Kidney (tissue), 13 donors: ENCODE measurements at regions not wholly inside any gene's neighbourhood (a gene's known extent, or its start where the extent isn't known, plus 50 kb on each side); places are given as distances from the start of the nearest gene placed in this dataset.

Experiments used
- DNase-seq, 5 donors: peaks; one replicate each; pipeline ENCODE4 v3.0.0-alpha.2; 2013 to 2020
- FAIRE-seq: peaks from 2 replicates; lab custom pipeline; 2012; peaks lifted over from hg19 to GRCh38; lab: Jason Lieb, UNC
- H3K27ac ChIP-seq, 2 donors: one replicate each; pipeline ENCODE4 v1.7.0; 2013; ENCODE audit warnings: low read depth in 2 of 2, low read length in 2 of 2, inconsistent platforms in 1 of 2
- H3K27me3 ChIP-seq: one replicate; pipeline ENCODE4 v1.7.1; 2013; ENCODE audit warnings: low read length, inconsistent platforms; ENCODE audit not compliant: control insufficient read depth, insufficient read depth
- H3K36me3 ChIP-seq, 3 donors: one replicate each; pipeline versions ENCODE4 v1.7.0 to v1.7.1; 2013; ENCODE audit warnings: low read length in 3 of 3, control low read depth in 1 of 3, inconsistent platforms in 1 of 3; ENCODE audit not compliant: insufficient read depth in 3 of 3, control insufficient read depth in 2 of 3
- H3K4me1 ChIP-seq, 3 donors: one replicate each; pipeline versions ENCODE4 v1.7.0 to v1.7.1; 2013; ENCODE audit warnings: low read length in 3 of 3, inconsistent platforms in 1 of 3, low read depth in 1 of 3; ENCODE audit not compliant: control insufficient read depth in 2 of 3, insufficient read depth in 2 of 3
- H3K4me3 ChIP-seq, 3 donors: one replicate each; pipeline versions ENCODE4 v1.7.0 to v1.8.1; 2013; ENCODE audit warnings: low read length in 3 of 3, control low read depth in 1 of 3, inconsistent platforms in 1 of 3
- H3K9ac ChIP-seq, 3 donors: one replicate each; pipeline versions ENCODE4 v1.7.0 to v1.7.1; 2013; ENCODE audit warnings: low read length in 3 of 3, control low read depth in 1 of 3, inconsistent platforms in 1 of 3
- H3K9me3 ChIP-seq, 3 donors: one replicate each; pipeline versions ENCODE4 v1.7.0 to v1.7.1; 2013; ENCODE audit warnings: low read length in 3 of 3, control low read depth in 1 of 3, inconsistent platforms in 1 of 3; ENCODE audit not compliant: control insufficient read depth in 2 of 3, insufficient read depth in 1 of 3
- CTCF ChIP-seq: IDR thresholded peaks from 3 replicates; pipeline ENCODE4 v1.5.1; 2012; ENCODE audit warnings: mild to moderate bottlenecking, moderate library complexity, borderline replicate concordance; ENCODE audit not compliant: insufficient read depth; ENCODE audit errors: extremely low read depth
- intact Hi-C: fragments of 100-400 bp; cut with DNase I; formaldehyde crosslinking; loops from one replicate; pipeline ENCODE4 v1.11.1; 2022
- donor health status: control.
- donor health status: control.
- donor health status: control.
- donor health status: control.
- donor health status: control.
- donor health status: DM: yes; HTN: yes; CAD: no.
- donor health status: Normal renal cell carcinoma (clear cell type).

GRCh38 chr14:65803885-65804284, 391.4 kb downstream of the FUT8 start:
- Histone ChIP-seq H3K9me3 (peaks cover 0 to 10% (median under 1%) of the 10 kb centered on the region in 3 donors), H3K9ac (no peak overlapping the region), H3K4me3 (no peak overlapping the region), H3K36me3 (no peaks in the 10 kb centered on the region), H3K27ac (no peak overlapping the region), H3K4me1 (no peaks in the 10 kb centered on the region), H3K27me3 (no peaks in the 10 kb centered on the region)
- intact Hi-C loops: no loop called here
- no peak for DNase-seq
- no peak for FAIRE-seq
- no peak for TF ChIP-seq CTCF

GRCh38 chr14:65804439-65805112, 392.0 kb downstream of the FUT8 start:
- no peaks in the 10 kb centered on the region for H3K27me3 ChIP-seq
- FAIRE-seq: no peak
- intact Hi-C loops: no loop called here
- no peaks in the 10 kb centered on the region for H3K4me1 ChIP-seq
- no peaks in the 10 kb centered on the region for H3K36me3 ChIP-seq
- no peak for DNase-seq
- H3K4me3 ChIP-seq: no peak overlapping the region
- peaks cover 0 to 13% (median 2%) of the 10 kb centered on the region in 3 donors for H3K9me3 ChIP-seq
- H3K27ac ChIP-seq: no peak overlapping the region
- no peak for TF ChIP-seq CTCF
- no peak overlapping the region for H3K9ac ChIP-seq

- no peak for TF ChIP-seq CTCF
- Histone ChIP-seq H3K36me3 (no peaks in the 10 kb centered on the region), H3K4me3 (no peak overlapping the region), H3K27me3 (no peaks in the 10 kb centered on the region), H3K9me3 (peaks cover 0 to 13% (median 2%) of the 10 kb centered on the region in 3 donors), H3K4me1 (no peaks in the 10 kb centered on the region), H3K27ac (no peak overlapping the region), H3K9ac (no peak overlapping the region)
- no peak for DNase-seq
- no peak for FAIRE-seq
- intact Hi-C loops: no loop called here
These were observed 392.6 kb downstream of the FUT8 start for GRCh38 chr14:65805113-65805473.

- no peak for DNase-seq
- no peak overlapping the region for H3K4me3 ChIP-seq
- H3K27me3 ChIP-seq: no peaks in the 10 kb centered on the region
- no peak for FAIRE-seq
- H3K4me1 ChIP-seq: no peaks in the 10 kb centered on the region
- intact Hi-C loops: no loop called here
- H3K9me3 ChIP-seq: peaks cover 0 to 13% (median 2%) of the 10 kb centered on the region in 3 donors
- H3K9ac ChIP-seq: no peak overlapping the region
- H3K27ac ChIP-seq: no peak overlapping the region
- no peaks in the 10 kb centered on the region for H3K36me3 ChIP-seq
- no peak for TF ChIP-seq CTCF
These were observed 395.9 kb downstream of the FUT8 start for GRCh38 chr14:65808390-65808789.
